PC-3 (cell line): ENCODE measurements at regions not wholly inside any gene's neighbourhood (a gene's known extent, or its start where the extent isn't known, plus 50 kb on each side); places are given as distances from the start of the nearest gene placed in this dataset.
A peak's percentile ranks its signal among the peaks of the same experiment; 100 is the strongest.

ENCODE experiments used
- ATAC-seq: fragments of 200-7000 bp; cut with Tn5 transposase; 2 replicates; pipeline ENCODE4 v1.9.1; 2020; ENCODE audit warnings: mild to moderate bottlenecking, moderate library complexity
- BruUV-seq: library from RNA; stranded (reverse); fragments of 400-500 nt; replicated peaks from 2 replicates; lab custom pipeline; 2021; lab: Mats Ljungman, UMichigan
- CTCF ChIA-PET: fragments of 300-600 bp; sonication (Branson Sonifier 250); formaldehyde crosslinking; loops from one replicate; lab custom pipeline; 2022; ENCODE audit warnings: antibody characterized with exemption; lab: Charles Lee
- POLR2A ChIA-PET: fragments of 300-600 bp; sonication (Branson Sonifier 250); formaldehyde crosslinking; loops from one replicate; lab custom pipeline; 2022; ENCODE audit warnings: antibody characterized with exemption; ENCODE audit not compliant: unreplicated experiment; lab: Charles Lee
- DNase-seq: peaks from one replicate; pipeline ENCODE4 v3.0.0-alpha.2; 2015
- H2AFZ ChIP-seq: fragments of 300-600 bp; sonication (generic); 2 replicates; pipeline ENCODE4 v1.6.0; 2016; ENCODE audit warnings: antibody characterized with exemption, low read length
- H3F3A ChIP-seq: fragments of 300-600 bp; sonication (generic); one replicate; pipeline ENCODE4 v1.6.0; 2017; ENCODE audit warnings: antibody characterized with exemption, low read length, control low read depth, mild to moderate bottlenecking; ENCODE audit not compliant: unreplicated experiment
- H3K27ac ChIP-seq: fragments of 300-600 bp; sonication (generic); 2 replicates; pipeline ENCODE4 v1.5.1; 2016; ENCODE audit warnings: mild to moderate bottlenecking, low read length
- H3K27me3 ChIP-seq: fragments of 300-600 bp; sonication (generic); 2 replicates; pipeline ENCODE4 v1.6.1; 2016; ENCODE audit warnings: low read length, mixed read lengths
- H3K36me3 ChIP-seq: fragments of 300-600 bp; sonication (generic); 2 replicates; pipeline ENCODE4 v1.6.1; 2016; ENCODE audit warnings: low read depth, mixed run types, low read length, mixed read lengths
- H3K4me1 ChIP-seq: fragments of 300-600 bp; sonication (generic); 2 replicates; pipeline ENCODE4 v1.5.1; 2016; ENCODE audit warnings: low read length; ENCODE audit not compliant: insufficient read depth
- H3K4me2 ChIP-seq: fragments of 300-600 bp; sonication (generic); 2 replicates; pipeline ENCODE4 v1.6.0; 2016; ENCODE audit warnings: low read length
- H3K4me3 ChIP-seq: fragments of 300-600 bp; sonication (generic); 2 replicates; pipeline ENCODE4 v1.5.1; 2016; ENCODE audit warnings: mild to moderate bottlenecking, low read length, mixed read lengths
- H3K79me2 ChIP-seq: fragments of 300-600 bp; sonication (generic); 2 replicates; pipeline ENCODE4 v1.6.1; 2017; ENCODE audit warnings: low read length, mixed read lengths
- H3K9ac ChIP-seq: fragments of 300-600 bp; sonication (generic); 2 replicates; pipeline ENCODE4 v1.6.0; 2016; ENCODE audit warnings: mild to moderate bottlenecking, low read length
- H3K9me2 ChIP-seq: fragments of 300-600 bp; sonication (generic); replicated peaks from 2 replicates; pipeline ENCODE4 v1.6.1; 2016; ENCODE audit warnings: mixed run types, low read length, mixed read lengths
- H3K9me3 ChIP-seq: fragments of 300-600 bp; sonication (generic); 2 replicates; pipeline ENCODE4 v1.6.1; 2016; ENCODE audit warnings: low read length, mixed read lengths
- H4K20me1 ChIP-seq: fragments of 300-600 bp; sonication (generic); 2 replicates; pipeline ENCODE4 v1.6.1; 2016; ENCODE audit warnings: low read length, mixed read lengths
- CTCF ChIP-seq: fragments of 300-600 bp; sonication (generic); conservative IDR thresholded peaks from 2 replicates; pipeline ENCODE4 v1.5.1; 2017; ENCODE audit warnings: antibody characterized with exemption, low read depth, mild to moderate bottlenecking, low read length
- EZH2 ChIP-seq: fragments of 300-600 bp; sonication (generic); IDR thresholded peaks from one replicate; pipeline ENCODE4 v1.6.1; 2017; ENCODE audit warnings: antibody characterized with exemption, mild to moderate bottlenecking, low read length; ENCODE audit not compliant: unreplicated experiment
- EZH2phosphoT487 ChIP-seq: fragments of 300-600 bp; sonication (generic); IDR thresholded peaks from 2 replicates; pipeline ENCODE4 v1.6.1; 2018; ENCODE audit warnings: mild to moderate bottlenecking, antibody characterized with exemption, low read length, borderline replicate concordance
- intact Hi-C: fragments of 100-400 bp; cut with micrococcal nuclease; formaldehyde crosslinking; loops from 2 replicates; pipeline ENCODE4 v1.9.0; 2023

- H3K4me1 ChIP-seq: no peaks in the 10 kb centered on the region
- peak overlapping the region; percentile 62; the same call in 1 of the 2 replicates for H2AFZ ChIP-seq
- no peaks in the 10 kb centered on the region for H4K20me1 ChIP-seq
- ATAC-seq: no peak
- peak; percentile 12 for DNase-seq
- H3K27me3 ChIP-seq: no peaks in the 10 kb centered on the region
- ChIA-PET POLR2A (no interaction called here), CTCF (no interaction called here)
- H3K9me3 ChIP-seq: no peaks in the 10 kb centered on the region
- TF ChIP-seq EZH2phosphoT487: no peak
- no peak for TF ChIP-seq EZH2
- no peak for TF ChIP-seq CTCF
- no peak overlapping the region for H3K4me3 ChIP-seq
- no peaks in the 10 kb centered on the region for H3K36me3 ChIP-seq
- H3K27ac ChIP-seq: no peak overlapping the region
- BruUV-seq: no TSS peak
- intact Hi-C loops: no loop called here
- H3K9ac ChIP-seq: no peak overlapping the region
- H3K79me2 ChIP-seq: no peaks in the 10 kb centered on the region
- H3K4me2 ChIP-seq: no peak overlapping the region
- no peaks in the 10 kb centered on the region for H3K9me2 ChIP-seq
- no peaks in the 10 kb centered on the region for H3F3A ChIP-seq
These were observed 75.2 kb upstream of the CITED2 start for GRCh38 chr6:139449611-139450000.

GRCh38 chr6:139448998-139449610 lies 74.7 kb upstream of the CITED2 start:
- H3K9me2 ChIP-seq: no peaks in the 10 kb centered on the region
- no peaks in the 10 kb centered on the region for H3K9me3 ChIP-seq
- H4K20me1 ChIP-seq: no peaks in the 10 kb centered on the region
- ChIA-PET POLR2A (no interaction called here), CTCF (no interaction called here)
- H3K36me3 ChIP-seq: no peaks in the 10 kb centered on the region
- ATAC-seq: no peak
- TF ChIP-seq EZH2phosphoT487 (no peak), EZH2 (no peak), CTCF (no peak)
- H3K79me2 ChIP-seq: no peaks in the 10 kb centered on the region
- H3K27ac ChIP-seq: no peak overlapping the region
- no peaks in the 10 kb centered on the region for H3K4me1 ChIP-seq
- no peak overlapping the region for H3K4me2 ChIP-seq
- no TSS peak for BruUV-seq
- intact Hi-C loops: no loop called here
- H3K9ac ChIP-seq: no peak overlapping the region
- no peaks in the 10 kb centered on the region for H3K27me3 ChIP-seq
- H3K4me3 ChIP-seq: no peak overlapping the region
- H3F3A ChIP-seq: no peaks in the 10 kb centered on the region
- peak overlapping the region; percentile 62; the same call in 1 of the 2 replicates for H2AFZ ChIP-seq
- no peak for DNase-seq

- POLR2A ChIA-PET: no interaction called here
- CTCF ChIA-PET: no interaction called here
- no peaks in the 10 kb centered on the region for H3K9me3 ChIP-seq
- no peaks in the 10 kb centered on the region for H3K27me3 ChIP-seq
- no TSS peak for BruUV-seq
- no peak overlapping the region for H2AFZ ChIP-seq
- no peak for DNase-seq
- intact Hi-C loops: no loop called here
- H3F3A ChIP-seq: no peaks in the 10 kb centered on the region
- H3K9ac ChIP-seq: no peak overlapping the region
- H4K20me1 ChIP-seq: no peaks in the 10 kb centered on the region
- H3K4me1 ChIP-seq: no peaks in the 10 kb centered on the region
- no peak overlapping the region for H3K4me2 ChIP-seq
- no peaks in the 10 kb centered on the region for H3K36me3 ChIP-seq
- no peaks in the 10 kb centered on the region for H3K9me2 ChIP-seq
- H3K27ac ChIP-seq: no peak overlapping the region
- TF ChIP-seq CTCF: no peak
- no peak for TF ChIP-seq EZH2phosphoT487
- no peak for TF ChIP-seq EZH2
- no peaks in the 10 kb centered on the region for H3K79me2 ChIP-seq
- H3K4me3 ChIP-seq: no peak overlapping the region
- no peak for ATAC-seq
These were observed 73.7 kb upstream of the CITED2 start for GRCh38 chr6:139448051-139448649.
